NCI-H524 treated with DMSO at 0.1 percent for 48 hours (cell line): ENCODE measurements at regions not wholly inside any gene's neighbourhood (a gene's known extent, or its start where the extent isn't known, plus 50 kb on each side); places are given as distances from the start of the nearest gene placed in this dataset.
A peak's percentile ranks its signal among the peaks of the same experiment; 100 is the strongest.
"Not testable (repeated sequence)": the region's sequence is repeated elsewhere in the genome, so short reads cannot be mapped to it uniquely, and the experiment has no call there.

Experiments used
- DNase-seq: peaks from one replicate; lab custom pipeline; 2025; lab: John Stamatoyannopoulos, UW

DNA sequence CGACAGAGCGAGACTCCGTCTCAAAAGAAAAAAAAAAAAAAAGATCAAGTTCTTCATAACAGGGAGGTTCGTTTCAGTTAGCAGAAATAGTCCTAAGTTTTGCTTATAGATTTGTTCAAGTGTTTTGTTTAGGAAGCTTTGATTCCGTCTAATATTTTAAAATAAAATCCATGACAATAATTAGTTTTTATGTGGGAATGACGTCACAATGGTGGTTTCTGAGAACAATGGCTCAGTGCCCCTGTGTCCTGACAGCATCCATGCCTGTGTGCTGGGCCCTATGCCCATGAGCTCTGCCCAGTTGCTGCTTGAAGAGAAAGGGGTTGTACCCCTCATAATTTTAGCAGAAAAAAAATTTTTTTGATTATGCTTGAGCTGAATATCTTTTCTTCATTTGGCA, 134.0 kb downstream of the SST start:
- DNase-seq: no peak

DNA sequence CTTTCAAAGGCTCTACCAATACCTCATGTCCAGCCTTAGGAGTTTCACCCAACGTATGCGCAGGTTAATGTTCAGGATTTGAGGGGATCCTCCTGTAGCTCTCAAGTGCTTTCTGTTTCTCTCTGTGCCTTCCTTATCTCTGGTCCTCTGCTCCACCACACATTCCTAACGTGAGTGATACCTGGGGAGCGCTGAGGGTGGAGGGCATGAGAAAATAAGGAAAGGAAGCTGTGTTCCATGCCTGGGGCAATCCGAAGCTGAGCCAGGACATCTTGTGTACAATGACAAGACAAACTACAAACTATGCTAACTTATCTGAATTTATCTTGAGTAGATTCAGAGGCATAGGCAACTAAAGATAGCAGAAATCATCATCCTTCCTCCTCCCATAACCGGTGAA, 136.4 kb downstream of the SST start:
- DNase-seq: no peak

DNA sequence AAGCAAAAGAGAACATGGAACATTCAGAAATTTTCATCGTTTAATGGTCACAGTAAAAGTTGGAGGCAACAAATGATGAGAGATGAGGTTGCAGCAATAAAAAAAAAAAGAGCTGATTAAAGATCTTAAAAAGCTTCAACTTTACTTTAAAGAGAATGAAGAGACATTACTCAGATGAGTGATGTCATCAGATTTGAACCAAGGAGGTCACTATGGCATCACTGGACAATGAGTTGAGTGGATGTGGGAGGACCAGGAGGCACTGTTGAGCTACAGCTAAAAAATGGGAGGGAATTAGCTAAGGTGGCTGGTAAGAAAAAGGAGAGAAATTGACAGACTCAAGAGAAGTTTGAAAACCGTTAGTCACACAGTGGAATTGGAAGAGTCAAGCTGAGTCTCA, 138.4 kb downstream of the SST start:
- DNase-seq: no peak

DNA sequence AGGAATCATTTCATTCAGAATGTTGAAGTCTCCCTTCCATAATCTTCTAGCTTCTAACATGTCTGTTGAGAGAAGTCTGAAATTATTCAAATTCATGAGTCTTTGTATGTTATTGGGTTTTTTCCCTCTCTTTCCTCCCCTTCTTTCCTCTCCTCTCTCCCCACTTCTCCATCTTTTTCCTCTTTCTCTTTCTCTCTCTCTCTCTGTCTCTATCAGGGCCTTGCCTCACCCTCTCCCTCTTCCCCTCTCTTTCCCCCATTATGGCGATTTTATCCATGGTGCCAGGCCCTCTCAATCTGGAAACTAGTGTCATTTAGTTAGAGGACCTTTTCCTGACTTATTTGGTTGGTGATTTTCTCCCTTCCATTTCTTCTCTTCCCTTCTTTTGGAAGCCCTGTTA, 147.3 kb downstream of the SST start:
- no peak for DNase-seq

DNA sequence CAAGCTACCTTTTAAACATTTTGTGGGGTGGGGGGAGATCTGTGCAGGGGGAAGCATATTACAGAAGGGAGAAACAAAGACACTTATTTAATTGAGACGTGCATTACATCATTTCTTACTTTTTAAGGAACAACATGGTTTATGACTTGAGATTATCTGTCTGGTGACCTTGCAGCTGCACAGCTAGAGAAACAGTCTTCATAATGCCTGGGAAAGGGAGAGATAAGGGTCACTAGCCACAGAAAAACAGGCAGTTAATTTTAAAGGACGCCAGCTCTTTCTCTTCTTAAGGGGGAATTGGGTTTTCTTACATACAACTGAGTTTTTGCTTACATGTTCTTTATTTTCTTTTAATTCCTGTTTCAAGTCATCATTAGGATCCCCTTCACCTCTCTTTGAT, 147.9 kb downstream of the SST start:
- DNase-seq: no peak

DNA sequence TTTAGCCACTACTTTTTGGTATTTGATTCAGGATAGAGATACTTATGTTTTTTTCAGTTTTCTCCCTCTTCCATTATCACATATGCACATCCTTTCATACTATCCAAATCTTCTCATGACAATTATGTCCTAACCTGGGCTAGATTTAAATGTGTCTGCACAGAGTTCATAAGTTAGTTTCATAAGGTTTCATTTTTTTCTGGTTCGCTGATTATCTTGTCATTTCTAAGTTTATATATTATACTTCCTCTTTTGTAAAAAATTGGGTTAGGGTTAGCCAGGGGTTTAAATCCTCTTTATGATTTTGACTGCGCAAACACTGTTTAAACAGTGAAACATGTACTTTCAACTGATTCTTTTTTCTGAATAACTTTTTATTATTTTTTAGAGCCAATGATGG, 148.6 kb downstream of the SST start:
- no peak for DNase-seq

DNA sequence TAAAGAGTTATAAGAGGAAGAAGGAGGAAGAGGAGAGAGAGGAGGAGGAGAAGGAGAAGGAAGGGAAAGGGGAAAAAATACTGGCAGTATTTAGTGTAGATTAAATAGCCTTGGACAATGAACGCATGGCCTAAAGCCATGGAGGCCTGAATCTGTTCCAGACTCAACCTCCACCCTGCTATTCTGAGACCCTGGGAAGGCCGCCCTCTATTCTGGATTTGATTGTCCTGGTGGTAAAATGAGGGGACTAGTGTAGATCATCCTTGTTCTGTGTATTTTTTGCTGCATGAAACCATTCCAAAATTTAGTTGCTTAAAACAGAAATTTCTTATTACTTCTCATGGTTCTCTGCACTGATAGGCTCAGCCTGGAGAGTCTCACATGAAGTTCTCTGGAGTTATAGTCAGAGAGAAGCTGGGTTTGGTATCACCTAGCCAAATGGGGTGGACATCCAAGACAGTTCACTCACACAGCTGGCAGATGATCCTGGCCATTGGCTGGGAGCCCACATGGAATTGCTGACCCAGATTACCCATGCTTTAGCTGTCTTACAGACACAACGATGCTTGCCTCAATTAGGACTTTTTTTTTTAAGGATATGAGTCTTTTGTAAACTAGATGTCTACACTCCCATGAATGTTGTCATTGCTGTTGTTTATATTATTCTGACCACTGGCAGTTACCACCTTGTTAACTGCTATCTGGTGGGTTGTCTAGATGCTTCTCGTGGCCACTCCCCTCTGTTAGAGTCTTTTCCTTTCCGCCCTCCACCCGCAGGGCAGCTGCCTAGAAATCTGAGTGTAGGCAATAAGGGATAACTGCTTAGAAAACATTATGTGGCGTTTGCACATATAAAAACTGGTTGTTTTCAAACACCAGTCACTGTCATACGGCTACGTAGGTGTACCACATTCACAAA, 149.9 kb downstream of the SST start:
- DNase-seq: no peak

DNA sequence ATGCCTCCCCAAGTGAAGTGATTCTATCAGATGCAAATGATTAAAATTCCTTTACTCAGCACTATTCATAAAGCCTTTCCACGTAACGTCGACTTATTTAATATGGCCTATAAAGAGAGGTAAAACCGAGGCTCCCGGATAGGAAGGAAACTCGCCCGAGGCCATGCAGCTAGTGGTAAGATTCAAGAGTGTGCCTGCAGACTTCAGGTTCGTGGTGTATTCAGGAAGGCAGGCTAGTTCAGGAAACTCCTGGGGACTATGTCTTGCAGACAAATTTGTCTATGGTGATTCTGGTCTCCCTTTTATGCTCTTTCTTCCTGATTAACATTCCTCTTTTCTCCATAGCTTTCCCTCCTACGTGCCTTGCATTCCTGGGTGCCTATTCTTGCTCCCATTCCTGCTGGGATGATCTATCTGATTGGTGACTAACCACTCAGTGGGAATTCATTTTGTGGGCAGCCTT, 150.7 kb downstream of the SST start:
- no peak for DNase-seq

DNA sequence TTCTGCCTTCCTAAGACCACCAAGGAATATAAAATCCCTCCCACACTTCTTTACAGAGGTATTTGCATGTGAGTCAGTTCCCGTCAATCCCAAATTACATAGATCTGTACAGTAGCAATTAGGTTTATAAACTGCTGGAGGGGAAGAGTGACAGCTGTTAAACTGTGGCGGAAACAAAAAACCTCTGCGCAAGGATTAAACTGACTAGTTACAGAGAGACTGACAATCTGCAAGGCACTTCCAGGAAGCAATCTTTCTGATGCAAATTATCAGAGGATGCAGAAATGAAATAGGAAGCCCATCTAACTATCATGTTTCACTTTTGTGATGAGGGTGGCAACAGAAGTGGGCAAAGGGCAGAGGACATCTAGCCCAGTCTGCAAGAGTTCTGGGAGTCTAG, 150.4 kb downstream of the RTP4 start:
- peak; percentile 43 for DNase-seq

DNA sequence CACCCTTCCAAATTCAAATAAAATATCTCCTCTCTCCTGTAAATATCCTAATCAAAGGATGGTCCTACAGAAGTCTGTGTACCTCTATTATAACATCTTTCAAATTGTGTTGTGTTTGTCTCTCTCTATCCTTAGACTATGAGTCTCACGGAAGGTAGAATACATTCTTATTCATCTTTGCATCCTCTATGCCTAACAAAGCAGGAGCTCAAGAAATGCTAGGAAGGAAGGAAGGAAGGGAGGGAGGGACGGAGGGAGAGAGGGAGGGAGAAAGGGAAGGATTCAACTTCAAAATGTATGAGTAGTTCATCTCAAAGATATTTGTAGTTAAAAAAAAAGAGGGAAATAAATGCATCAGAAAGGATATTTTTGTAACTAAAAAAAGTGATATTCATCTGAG, 150.0 kb downstream of the RTP4 start:
- DNase-seq: no peak

DNA sequence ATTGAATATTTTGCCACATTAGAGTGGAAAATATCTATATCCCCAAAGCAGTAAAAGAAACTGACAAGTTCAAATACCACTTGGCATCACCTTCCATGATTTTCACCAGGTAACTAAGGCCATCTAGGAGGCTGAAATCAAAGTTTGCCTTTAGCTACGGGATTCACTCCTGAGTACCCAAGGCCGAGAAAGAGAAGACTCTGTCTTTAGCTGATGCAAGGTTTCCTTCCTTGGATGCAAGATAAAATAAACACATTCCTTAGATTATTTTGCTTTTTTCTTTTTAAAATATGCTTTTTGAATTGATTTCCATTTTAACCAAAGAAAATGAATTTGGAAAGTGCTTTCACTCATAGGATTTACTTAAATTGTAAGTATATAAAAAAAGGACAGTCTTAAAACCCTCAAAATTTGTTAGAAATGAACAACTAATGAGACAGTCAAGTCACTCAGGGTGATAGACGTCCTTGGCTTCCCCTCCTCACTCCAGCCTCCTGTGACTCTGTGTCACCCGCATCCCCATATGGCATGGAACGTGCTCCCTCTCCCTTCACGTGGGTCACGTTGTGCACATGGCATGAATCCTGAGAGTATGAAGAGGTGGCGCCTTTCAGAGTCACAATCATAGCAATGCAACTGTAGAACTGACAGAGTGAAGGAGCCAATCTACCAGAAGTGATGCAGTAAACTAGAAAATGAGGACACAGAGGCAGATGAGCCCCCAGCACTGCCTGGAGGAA, 148.4 kb downstream of the RTP4 start:
- DNase-seq: no peak

DNA sequence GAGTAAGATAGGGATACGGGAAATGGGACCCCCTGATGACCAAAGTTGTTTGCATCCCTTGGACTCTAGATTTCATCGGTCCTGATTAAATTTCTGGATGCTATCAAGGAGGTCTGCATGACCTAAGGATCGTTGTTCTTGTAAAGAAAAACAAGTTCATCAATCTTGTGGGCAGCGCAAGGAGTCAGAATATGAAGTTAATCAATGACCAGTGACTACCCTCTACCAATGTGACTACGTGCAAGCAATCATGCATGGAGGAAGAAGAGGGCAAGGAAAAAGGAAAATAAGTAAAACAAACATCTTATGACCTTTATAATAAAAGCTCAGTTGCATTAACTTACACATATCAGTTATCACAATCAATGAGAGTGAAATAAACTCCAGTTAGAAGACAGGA, 139.7 kb downstream of the RTP4 start:
- DNase-seq: no peak

DNA sequence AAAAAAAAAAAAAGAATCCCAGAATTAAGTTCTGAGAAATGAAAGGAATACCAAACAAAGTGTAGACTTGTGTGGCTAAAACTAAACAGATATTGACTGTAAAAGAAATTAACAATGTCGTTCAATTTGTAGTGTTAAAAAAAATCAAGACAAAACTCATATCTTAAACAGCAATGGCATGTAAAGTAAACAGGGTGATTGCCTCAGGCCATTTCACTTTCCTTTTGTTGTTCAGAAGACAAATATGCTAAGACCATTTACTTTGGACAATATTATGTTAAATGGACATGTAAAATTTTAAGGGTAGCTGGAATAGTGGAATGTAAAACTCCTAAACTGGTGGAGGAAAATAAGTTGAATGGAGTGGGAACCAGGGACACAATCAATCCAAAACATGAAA, 139.1 kb downstream of the RTP4 start:
- no peak for DNase-seq

DNA sequence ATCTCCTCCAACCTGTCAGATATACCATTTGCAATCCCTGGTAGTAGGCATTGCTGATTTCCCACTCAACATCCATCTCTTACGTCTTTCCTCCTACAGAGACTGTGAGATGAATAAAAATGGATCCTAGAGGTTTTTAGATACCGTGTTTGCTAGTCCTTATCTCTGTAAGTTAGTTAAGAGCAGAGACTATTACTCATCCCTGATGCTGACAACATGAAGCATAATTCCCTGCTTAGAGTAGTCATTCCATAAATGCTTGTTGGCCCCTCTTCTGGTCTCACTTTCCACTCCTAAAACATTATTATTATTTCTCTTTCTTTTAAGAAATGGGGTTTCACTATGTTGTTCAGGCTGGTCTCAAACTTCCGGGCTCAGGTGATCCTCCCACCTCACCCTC, 136.2 kb downstream of the RTP4 start:
- no peak for DNase-seq

DNA sequence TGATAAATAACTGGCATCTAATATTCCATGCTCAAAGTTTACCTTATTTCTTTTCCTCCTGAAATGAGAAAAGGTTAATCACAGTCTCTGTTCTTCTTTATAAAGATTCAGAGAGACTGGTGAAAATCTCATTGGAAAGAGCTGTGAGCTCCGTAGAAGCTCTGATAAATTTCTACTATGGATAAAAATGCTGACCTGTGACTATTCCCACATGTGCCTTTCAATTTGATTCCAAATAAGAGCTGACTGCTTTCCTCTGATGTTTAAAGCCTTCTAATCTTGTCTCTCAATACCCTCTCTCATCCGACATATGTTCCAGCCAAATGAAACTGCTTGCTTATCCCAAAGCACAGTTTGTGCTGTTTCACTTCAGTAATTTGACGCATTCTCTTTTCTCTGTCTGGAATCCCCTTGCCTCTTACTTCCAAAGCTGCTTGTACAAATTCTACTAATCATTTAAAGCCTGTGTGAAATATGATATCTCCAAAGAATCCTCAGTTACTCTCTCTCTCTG, 130.1 kb downstream of the RTP4 start:
- peak; percentile 97 for DNase-seq

DNA sequence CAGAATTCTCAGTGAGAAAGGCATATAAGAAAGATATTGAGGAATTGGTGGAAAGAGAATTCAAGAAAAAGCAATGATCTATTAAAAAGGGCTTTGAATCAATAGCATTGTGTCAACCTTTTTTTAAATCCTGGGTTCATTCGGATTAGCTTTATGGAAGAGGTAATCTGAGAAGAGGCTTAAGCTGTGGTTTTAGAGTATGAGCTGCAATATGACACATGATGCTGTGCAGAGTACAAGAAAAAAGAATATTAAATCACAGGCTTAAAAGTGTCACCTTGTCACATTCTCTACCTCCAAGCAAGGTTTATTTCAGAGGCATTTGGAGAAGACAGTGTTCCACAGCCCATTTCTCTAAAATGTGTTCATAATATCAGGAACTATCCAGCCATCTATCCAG, 128.9 kb downstream of the RTP4 start:
- peak; percentile 90 for DNase-seq

DNA sequence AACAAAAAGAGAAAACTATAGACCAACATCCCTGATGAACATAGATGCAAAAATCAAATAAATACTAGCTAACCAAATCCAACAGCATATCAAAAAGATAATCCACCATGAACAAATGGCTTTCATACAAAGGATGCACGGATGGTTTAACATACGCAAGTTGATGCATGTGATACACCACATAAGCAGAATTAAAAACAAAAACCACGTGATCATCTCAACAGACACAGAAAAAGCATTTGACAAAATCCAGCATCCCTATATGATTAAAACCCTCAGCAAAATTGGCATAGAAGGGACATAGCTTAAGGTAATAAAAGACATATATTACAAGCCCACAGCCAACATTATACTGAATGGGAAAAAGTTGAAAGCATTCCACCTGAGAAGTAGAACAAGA, 125.9 kb downstream of the RTP4 start:
- DNase-seq: not testable (repeated sequence)

DNA sequence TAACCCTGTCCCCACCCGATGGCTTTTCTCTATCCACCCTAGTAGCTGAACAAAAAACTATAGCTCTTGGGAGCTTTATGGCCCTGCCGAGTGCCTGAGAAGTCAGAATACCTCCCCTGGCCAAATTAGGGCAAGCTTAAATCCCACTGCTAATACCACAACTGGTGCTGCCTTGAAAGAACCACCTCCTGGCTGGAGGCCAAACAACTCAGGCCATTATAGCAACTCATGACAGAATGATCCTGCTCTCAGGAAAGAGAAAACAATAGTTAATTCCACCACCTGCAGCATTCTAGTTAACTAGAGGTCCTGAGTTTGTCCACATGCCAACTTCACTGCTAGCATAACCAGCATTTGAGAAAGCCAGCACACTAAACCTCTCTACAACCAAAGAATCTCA, 123.2 kb downstream of the RTP4 start:
- peak; percentile 52 for DNase-seq

DNA sequence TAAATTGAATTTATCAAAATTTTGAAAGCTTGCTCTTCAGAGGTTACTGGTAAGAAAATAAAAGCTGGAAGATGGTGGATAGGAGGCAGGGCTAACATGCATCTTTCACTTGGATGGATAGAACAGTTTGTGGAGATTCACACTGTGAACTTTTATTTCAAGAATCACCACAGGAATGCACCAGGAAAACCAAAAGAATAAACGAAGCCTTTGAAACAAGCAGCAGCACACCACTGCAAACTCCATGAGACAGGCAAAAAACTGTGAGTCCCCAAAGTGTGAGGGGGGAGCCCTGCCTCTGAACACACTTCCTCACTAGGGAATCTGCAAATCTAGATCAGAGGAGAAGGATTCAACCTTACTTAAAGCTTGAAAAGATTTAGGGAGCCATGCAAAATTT, 122.2 kb downstream of the RTP4 start:
- DNase-seq: no peak

DNA sequence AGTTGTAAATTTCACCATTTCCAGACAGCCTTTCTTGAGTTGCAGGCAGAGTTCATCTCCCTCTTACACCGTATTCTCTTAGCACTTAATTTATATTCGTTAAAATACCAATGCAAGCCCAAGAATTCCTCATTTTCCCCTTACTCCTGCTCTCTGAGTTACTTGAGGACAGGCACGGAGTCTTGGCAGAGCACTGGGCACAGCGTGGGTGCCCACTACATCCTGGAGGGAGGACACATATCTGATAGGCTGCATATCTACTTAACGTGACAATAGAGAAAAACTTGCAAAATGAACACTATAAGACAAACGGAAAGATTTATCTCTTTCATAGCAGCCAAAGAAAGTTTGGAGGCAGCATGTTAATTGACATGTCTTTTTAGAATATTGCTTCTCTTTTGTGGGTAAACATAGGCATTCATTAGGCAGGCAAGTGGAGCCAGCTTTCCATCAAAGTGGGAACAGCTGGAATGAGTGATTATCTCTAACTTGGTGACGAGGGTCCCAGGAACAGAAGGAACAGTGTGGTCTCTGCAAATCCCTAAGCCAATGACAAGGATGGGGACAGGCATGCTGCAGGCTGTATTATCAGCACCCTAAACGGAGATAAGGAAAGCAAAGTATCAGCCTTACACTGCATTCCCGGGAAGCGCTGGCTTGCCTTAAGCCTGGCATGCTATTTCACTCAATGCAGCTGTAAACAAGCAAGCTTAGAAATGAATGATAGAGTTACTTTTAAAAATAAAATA, 116.5 kb downstream of the RTP4 start:
- peak; percentile 18 for DNase-seq

DNA sequence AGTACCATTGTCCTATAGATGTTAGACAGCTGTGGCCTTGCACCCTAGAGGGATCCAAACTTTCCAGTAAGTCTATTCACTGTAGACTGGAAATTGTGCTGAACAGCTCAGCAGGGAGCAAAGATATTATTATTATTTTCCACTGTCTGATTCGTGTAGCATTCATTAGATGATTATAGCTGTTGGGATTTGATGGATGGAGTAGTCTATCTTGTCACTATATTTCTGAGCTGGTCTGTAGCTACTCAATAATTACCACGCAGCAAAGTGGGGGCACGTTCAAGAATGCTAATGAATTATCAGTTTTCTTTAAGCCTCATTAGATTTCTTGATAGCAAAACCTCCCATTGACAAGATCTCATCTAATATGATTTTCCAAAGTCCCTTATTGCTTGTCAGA, 113.2 kb downstream of the RTP4 start:
- DNase-seq: no peak

DNA sequence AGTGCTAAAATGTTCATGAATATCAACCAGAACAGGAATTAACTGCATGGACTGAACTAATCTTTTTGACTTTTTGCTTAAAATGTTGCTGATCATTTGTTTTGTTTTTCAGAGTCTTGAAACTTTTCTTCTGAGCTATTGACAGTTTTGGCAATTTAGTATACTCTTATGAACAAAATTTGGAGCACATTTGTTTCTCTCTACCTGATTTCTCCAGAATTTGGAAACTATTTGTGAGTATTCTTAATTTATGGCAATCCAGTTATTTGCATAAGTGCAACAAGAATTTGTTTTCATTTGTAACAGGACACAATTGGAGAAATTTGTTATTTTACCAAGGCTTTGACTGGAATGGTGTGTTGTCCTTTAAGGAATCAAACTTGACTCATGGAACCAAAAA, 107.4 kb downstream of the RTP4 start:
- not testable (repeated sequence) for DNase-seq
